ENCODE measurements at regions not wholly inside any gene's neighbourhood (a gene's known extent, or its start where the extent isn't known, plus 50 kb on each side); places are given as distances from the start of the nearest gene placed in this dataset.

- TF ChIP-seq CTCF (IDR thresholded peaks at IDR 0.05; ENCODE audit: insufficient read depth, low read length) (no peak), POLR2AphosphoS5 (IDR thresholded peaks at IDR 0.05; ENCODE audit: low read depth) (no peak), GABPA (IDR thresholded peaks at IDR 0.05; ENCODE audit: low read depth) (no peak), REST (IDR thresholded peaks at IDR 0.05; ENCODE audit: insufficient replicate concordance, low read depth) (no peak), SPI1 (IDR thresholded peaks at IDR 0.05; ENCODE audit: borderline replicate concordance, low read depth) (no peak)
These were observed 154.6 kb downstream of the NUP210 start for GRCh38 chr3:13265507-13265906.

All from HL-60 (cell line).